Duodenal mucosa (tissue), 2 donors: ENCODE measurements at regions not wholly inside any gene's neighbourhood (a gene's known extent, or its start where the extent isn't known, plus 50 kb on each side); places are given as distances from the start of the nearest gene placed in this dataset.

ENCODE experiments used
- H3K27ac ChIP-seq: one replicate; pipeline ENCODE4 v1.7.0; 2013; ENCODE audit warnings: low read depth, low read length
- H3K27me3 ChIP-seq, 2 donors: one replicate each; pipeline ENCODE4 v1.7.0; 2013; ENCODE audit warnings: low read length in 2 of 2, control low read depth in 1 of 2; ENCODE audit not compliant: insufficient read depth in 2 of 2, control insufficient read depth in 1 of 2
- H3K36me3 ChIP-seq, 2 donors: one replicate each; pipeline ENCODE4 v1.7.0; 2013; ENCODE audit warnings: low read length in 2 of 2, control low read depth in 1 of 2; ENCODE audit not compliant: insufficient read depth in 2 of 2, control insufficient read depth in 1 of 2
- H3K4me1 ChIP-seq, 2 donors: one replicate each; pipeline ENCODE4 v1.7.0; 2013; ENCODE audit warnings: low read length in 2 of 2, control low read depth in 1 of 2; ENCODE audit not compliant: insufficient read depth in 2 of 2, control insufficient read depth in 1 of 2
- H3K4me3 ChIP-seq, 2 donors: one replicate each; pipeline ENCODE4 v1.7.0; 2013; ENCODE audit warnings: low read length in 2 of 2, low read depth in 1 of 2
- H3K9ac ChIP-seq, 2 donors: one replicate each; pipeline ENCODE4 v1.7.0; 2013; ENCODE audit warnings: low read length in 2 of 2, low read depth in 1 of 2
- H3K9me3 ChIP-seq, 2 donors: one replicate each; pipeline ENCODE4 v1.7.0; 2013; ENCODE audit warnings: low read length in 2 of 2, control low read depth in 1 of 2; ENCODE audit not compliant: control insufficient read depth in 1 of 2

DNA sequence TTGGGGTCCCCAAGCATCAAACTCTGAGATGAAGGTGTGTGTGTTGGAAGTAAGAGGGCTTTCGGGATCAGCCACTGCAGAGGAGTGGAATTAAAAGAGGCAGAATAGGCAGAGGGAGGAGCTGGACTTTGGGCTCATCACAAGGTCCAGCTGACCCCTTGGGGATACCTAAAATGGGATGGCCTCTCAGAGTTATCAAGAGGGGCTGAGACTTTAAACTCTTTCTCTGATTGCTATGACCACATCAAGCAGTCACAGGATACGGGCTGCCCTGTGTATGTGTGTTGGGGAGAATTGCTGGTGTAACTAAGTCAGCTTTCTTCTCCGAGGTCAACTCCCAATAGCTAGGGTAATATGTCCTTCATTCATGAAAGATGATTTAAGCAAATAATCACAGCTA lies 127.7 kb upstream of the SLC14A2 start:
- H3K9ac ChIP-seq = no peak overlapping the region
- H3K4me1 ChIP-seq = peaks cover 0 to 13% of the 10 kb centered on the region in 2 donors
- no peak overlapping the region for H3K4me3 ChIP-seq
- no peaks in the 10 kb centered on the region for H3K27me3 ChIP-seq
- H3K9me3 ChIP-seq = no peaks in the 10 kb centered on the region
- no peak overlapping the region for H3K27ac ChIP-seq
- H3K36me3 ChIP-seq = no peaks in the 10 kb centered on the region

- Histone ChIP-seq H3K27ac (no peak overlapping the region), H3K36me3 (no peaks in the 10 kb centered on the region), H3K4me1 (peaks cover 0 to 4% of the 10 kb centered on the region in 2 donors), H3K9me3 (no peaks in the 10 kb centered on the region), H3K27me3 (no peaks in the 10 kb centered on the region), H3K9ac (no peak overlapping the region), H3K4me3 (no peak overlapping the region)
These were observed 126.6 kb upstream of the SLC14A2 start for GRCh38 chr18:45488645-45489044.

DNA sequence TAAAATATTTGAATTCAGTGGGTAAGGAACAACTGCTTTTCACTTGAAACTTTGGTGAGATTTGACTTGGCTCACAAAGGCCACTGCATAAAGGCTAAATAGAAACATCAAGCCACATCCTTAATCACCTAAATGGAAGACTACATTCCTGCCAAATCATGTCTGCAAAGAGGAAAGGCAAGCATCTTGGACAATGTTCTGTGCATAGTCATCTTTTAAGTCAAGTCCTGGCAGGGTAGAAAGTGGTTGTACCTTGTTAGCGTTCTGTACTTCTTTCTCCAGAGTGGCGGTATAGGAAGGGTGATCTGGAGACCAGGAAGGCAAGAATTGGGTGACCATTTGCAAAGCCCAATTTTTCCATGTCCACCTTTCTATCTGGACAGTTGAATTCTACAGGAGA lies 121.4 kb upstream of the SLC14A2 start:
- Histone ChIP-seq H3K4me1 (peaks cover 0 to 3% of the 10 kb centered on the region in 2 donors), H3K27me3 (no peaks in the 10 kb centered on the region), H3K9me3 (no peaks in the 10 kb centered on the region), H3K27ac (no peak overlapping the region), H3K9ac (no peak overlapping the region), H3K4me3 (no peak overlapping the region), H3K36me3 (no peaks in the 10 kb centered on the region)

GRCh38 chr18:45494811-45495210 lies 120.5 kb upstream of the SLC14A2 start:
- no peak overlapping the region for H3K4me3 ChIP-seq
- H3K27ac ChIP-seq = no peak overlapping the region
- no peak overlapping the region for H3K9ac ChIP-seq
- no peaks in the 10 kb centered on the region for H3K9me3 ChIP-seq
- H3K36me3 ChIP-seq = no peaks in the 10 kb centered on the region
- H3K27me3 ChIP-seq = no peaks in the 10 kb centered on the region
- H3K4me1 ChIP-seq = peaks cover 0 to 3% of the 10 kb centered on the region in 2 donors

DNA sequence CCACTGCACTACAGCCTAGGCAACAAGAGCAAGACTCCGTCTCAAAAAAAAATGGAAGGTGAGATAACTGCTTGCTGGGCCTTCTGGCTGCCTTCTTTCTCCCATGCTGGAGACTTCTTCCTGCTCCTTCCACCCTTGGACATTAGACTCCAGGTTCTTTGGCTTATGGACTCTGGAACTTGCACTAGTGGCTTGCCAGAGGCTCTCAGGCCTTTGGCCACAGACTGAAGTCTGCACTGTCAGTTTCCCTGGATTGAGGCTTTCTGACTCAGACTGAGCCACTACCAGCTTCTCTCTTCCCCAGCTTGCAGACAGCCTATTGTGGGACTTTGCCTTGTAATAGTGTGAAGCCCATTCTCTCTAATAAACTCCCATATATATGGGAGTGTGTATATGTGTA lies 118.5 kb upstream of the SLC14A2 start:
- peaks cover 0 to 3% of the 10 kb centered on the region in 2 donors for H3K4me1 ChIP-seq
- H3K27me3 ChIP-seq = no peaks in the 10 kb centered on the region
- H3K36me3 ChIP-seq = no peaks in the 10 kb centered on the region
- H3K9ac ChIP-seq = no peak overlapping the region
- H3K27ac ChIP-seq = no peak overlapping the region
- no peaks in the 10 kb centered on the region for H3K9me3 ChIP-seq
- no peak overlapping the region for H3K4me3 ChIP-seq

DNA sequence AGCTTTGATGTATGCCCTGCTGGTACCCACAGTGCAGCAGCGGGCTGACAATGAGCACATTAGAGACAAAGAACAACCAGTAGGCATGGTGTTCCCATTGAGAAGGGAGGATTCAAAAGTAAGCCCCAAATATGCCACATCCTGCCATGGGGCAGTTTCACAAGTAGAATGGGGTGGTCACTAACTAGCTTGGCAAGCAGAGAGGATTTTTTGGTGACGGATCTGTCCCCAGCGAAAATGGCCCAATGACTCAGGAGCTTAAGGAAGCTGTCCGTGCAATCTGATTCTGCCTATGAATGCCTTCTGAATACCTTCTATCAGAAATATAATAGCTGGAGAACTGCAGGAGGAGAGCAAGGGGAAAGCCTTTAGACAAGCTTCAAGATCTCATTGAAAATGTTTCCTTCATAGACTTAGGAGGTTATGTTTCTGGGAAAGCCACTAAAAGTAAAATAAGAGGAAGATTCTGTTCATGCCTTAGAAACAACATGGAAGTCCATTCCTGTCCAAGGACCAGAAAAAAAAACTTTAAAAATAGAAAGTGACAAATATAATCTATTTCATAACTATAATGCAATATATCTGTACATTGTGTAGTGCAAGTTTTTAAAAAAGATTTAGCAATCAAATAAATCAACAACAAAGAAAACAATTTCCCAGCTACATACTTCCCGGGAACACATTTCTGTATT lies 117.5 kb upstream of the SLC14A2 start:
- no peaks in the 10 kb centered on the region for H3K9me3 ChIP-seq
- H3K4me1 ChIP-seq = peaks cover 0 to 3% of the 10 kb centered on the region in 2 donors
- no peak overlapping the region for H3K4me3 ChIP-seq
- H3K36me3 ChIP-seq = no peaks in the 10 kb centered on the region
- H3K9ac ChIP-seq = no peak overlapping the region
- no peaks in the 10 kb centered on the region for H3K27me3 ChIP-seq
- H3K27ac ChIP-seq = no peak overlapping the region

DNA sequence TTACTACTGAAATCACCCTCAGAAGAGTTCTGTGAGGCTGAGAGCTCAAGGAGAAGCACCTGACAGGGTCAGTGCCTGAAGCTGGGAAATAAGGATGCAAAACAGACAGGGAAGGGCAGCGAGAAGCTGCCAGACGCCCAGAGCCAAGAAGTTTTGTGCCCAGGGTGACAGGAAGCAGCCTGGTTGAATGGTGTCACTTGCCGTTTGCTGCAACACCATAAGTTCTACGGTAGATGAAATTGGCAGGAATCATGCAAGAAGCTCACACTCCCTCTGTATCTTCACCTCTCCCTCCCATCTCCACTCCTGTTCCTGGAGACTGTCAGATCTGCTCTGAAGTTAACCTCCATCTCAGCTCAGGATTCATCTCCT lies 117.0 kb upstream of the SLC14A2 start:
- H3K27ac ChIP-seq = no peak overlapping the region
- no peaks in the 10 kb centered on the region for H3K27me3 ChIP-seq
- peaks cover 0 to 3% of the 10 kb centered on the region in 2 donors for H3K4me1 ChIP-seq
- no peak overlapping the region for H3K9ac ChIP-seq
- H3K9me3 ChIP-seq = no peaks in the 10 kb centered on the region
- H3K4me3 ChIP-seq = no peak overlapping the region
- no peaks in the 10 kb centered on the region for H3K36me3 ChIP-seq

DNA sequence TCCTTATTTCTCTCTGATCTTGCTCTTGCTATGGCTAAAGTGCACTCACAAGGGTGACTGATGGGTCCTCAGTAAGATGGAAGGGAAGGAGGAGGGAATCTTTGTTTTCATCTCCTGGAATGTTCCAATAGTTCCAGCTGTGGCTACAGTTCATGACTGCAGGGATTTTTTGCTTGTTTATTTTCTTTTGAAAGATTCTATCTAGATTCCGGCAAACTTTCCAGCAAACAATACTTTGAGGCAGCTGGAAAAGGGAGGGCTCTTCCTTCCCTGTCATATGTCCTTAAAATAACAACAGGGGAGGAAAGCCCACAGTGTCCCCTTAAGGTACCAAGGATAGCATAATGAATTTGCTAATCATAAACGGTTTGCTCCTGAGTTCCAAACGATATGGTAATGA lies 111.3 kb upstream of the SLC14A2 start:
- Histone ChIP-seq H3K9me3 (no peaks in the 10 kb centered on the region), H3K27ac (no peak overlapping the region), H3K9ac (no peak overlapping the region), H3K36me3 (no peaks in the 10 kb centered on the region), H3K4me1 (peaks cover 0 to 4% of the 10 kb centered on the region in 2 donors), H3K4me3 (no peak overlapping the region), H3K27me3 (no peaks in the 10 kb centered on the region)

GRCh38 chr18:45505497-45506206 lies 109.6 kb upstream of the SLC14A2 start:
- Histone ChIP-seq H3K9ac (no peak overlapping the region), H3K4me3 (no peak overlapping the region), H3K9me3 (no peaks in the 10 kb centered on the region), H3K27me3 (no peaks in the 10 kb centered on the region), H3K4me1 (peaks cover 0 to 4% of the 10 kb centered on the region in 2 donors), H3K36me3 (no peaks in the 10 kb centered on the region), H3K27ac (no peak overlapping the region)

- H3K9ac ChIP-seq = no peak overlapping the region
- no peaks in the 10 kb centered on the region for H3K36me3 ChIP-seq
- H3K27me3 ChIP-seq = no peaks in the 10 kb centered on the region
- H3K4me1 ChIP-seq = peaks cover 4% of the 10 kb centered on the region in 2 donors
- H3K27ac ChIP-seq = no peak overlapping the region
- no peaks in the 10 kb centered on the region for H3K9me3 ChIP-seq
- H3K4me3 ChIP-seq = no peak overlapping the region
These were observed 108.3 kb upstream of the SLC14A2 start for GRCh38 chr18:45506951-45507350.
